H1 (cell line): ENCODE measurements at regions not wholly inside any gene's neighbourhood (a gene's known extent, or its start where the extent isn't known, plus 50 kb on each side); places are given as distances from the start of the nearest gene placed in this dataset.

Experiments
- CTCF ChIA-PET: fragments of 300-600 bp; sonication (Branson Sonifier 250); formaldehyde crosslinking; loops from one replicate; lab custom pipeline; 2021; ENCODE audit not compliant: partially characterized antibody; lab: Charles Lee
- POLR2A ChIA-PET: fragments of 300-600 bp; sonication (Branson Sonifier 250); formaldehyde crosslinking; loops from one replicate; lab custom pipeline; 2021; ENCODE audit warnings: inconsistent platforms; ENCODE audit not compliant: partially characterized antibody; lab: Charles Lee
- DNase-seq, 2 experiments: peaks; one replicate each; pipeline versions ENCODE4 v3.0.0 to v3.0.0-alpha.2; 2010 to 2022; ENCODE audit warnings: low spot score in 2 of 2, low read depth in 1 of 2, mixed read lengths in 1 of 2
- FAIRE-seq: peaks from 2 replicates; lab custom pipeline; 2011; peaks lifted over from hg19 to GRCh38; lab: Jason Lieb, UNC
- H2AFZ ChIP-seq: 2 replicates; pipeline ENCODE4 v1.8.1; 2012; ENCODE audit warnings: low read length, inconsistent platforms
- H2AK5ac ChIP-seq: 2 replicates; pipeline ENCODE4 v1.6.1; 2013; ENCODE audit warnings: low read depth, low read length
- H2BK120ac ChIP-seq: replicated peaks from 2 replicates; pipeline ENCODE3; 2013; ENCODE audit warnings: low read depth, low read length, inconsistent platforms
- H2BK12ac ChIP-seq: 2 replicates; pipeline ENCODE4 v1.6.1; 2013; ENCODE audit warnings: low read depth, low read length
- H2BK15ac ChIP-seq: 2 replicates; pipeline ENCODE4 v1.6.1; 2013; ENCODE audit warnings: low read length
- H2BK20ac ChIP-seq: 2 replicates; pipeline ENCODE4 v1.6.1; 2013; ENCODE audit warnings: low read length
- H2BK5ac ChIP-seq: 2 replicates; pipeline ENCODE4 v1.6.1; 2013; ENCODE audit warnings: low read depth, low read length
- H3K14ac ChIP-seq: 2 replicates; pipeline ENCODE4 v1.6.1; 2013; ENCODE audit warnings: inconsistent platforms; ENCODE audit not compliant: insufficient read length
- H3K18ac ChIP-seq: 2 replicates; pipeline ENCODE4 v1.6.1; 2013; ENCODE audit warnings: low read length; ENCODE audit errors: extremely low read depth
- H3K23ac ChIP-seq: 2 replicates; pipeline ENCODE4 v1.6.1; 2013; ENCODE audit warnings: inconsistent platforms; ENCODE audit not compliant: insufficient read length
- H3K23me2 ChIP-seq: 2 replicates; pipeline ENCODE4 v1.6.1; 2013; ENCODE audit warnings: low read depth, low read length
- H3K27ac ChIP-seq: 2 replicates; pipeline ENCODE4 v1.6.1; 2011; ENCODE audit warnings: low read depth, low read length, inconsistent platforms
- H3K27me3 ChIP-seq, 4 experiments: replicated peaks in 1 of 4; 1 replicate in 1 of 4; 2 replicates in 3 of 4; pipeline versions ENCODE4 v1.6.1 to v1.8.1; 2011 to 2013; ENCODE audit warnings: low read length in 3 of 4, mild to moderate bottlenecking in 3 of 4, inconsistent platforms in 2 of 4, mixed read lengths in 2 of 4, moderate library complexity in 1 of 4; ENCODE audit not compliant: control insufficient read depth in 3 of 4, insufficient read depth in 3 of 4; ENCODE audit errors: extremely low read depth in 1 of 4
- H3K36me3 ChIP-seq, 4 experiments: 2 replicates each; pipeline versions ENCODE4 v1.6.1 to v1.8.1; 2011 to 2013; ENCODE audit warnings: mild to moderate bottlenecking in 4 of 4, low read length in 3 of 4, moderate library complexity in 2 of 4, control low read depth in 1 of 4, inconsistent platforms in 1 of 4; ENCODE audit not compliant: insufficient read depth in 4 of 4, control insufficient read depth in 2 of 4
- H3K4ac ChIP-seq: replicated peaks from 2 replicates; pipeline ENCODE3; 2013; ENCODE audit warnings: low read length, low read depth, mixed read lengths, inconsistent platforms; ENCODE audit not compliant: insufficient read length
- H3K4me1 ChIP-seq, 4 experiments: replicated peaks in 1 of 4; 1 replicate in 1 of 4; 2 replicates in 3 of 4; pipeline versions ENCODE4 v1.6.1 to v1.8.1; 2011 to 2013; ENCODE audit warnings: low read length in 3 of 4, inconsistent platforms in 2 of 4, mixed read lengths in 1 of 4; ENCODE audit not compliant: insufficient read depth in 4 of 4, control insufficient read depth in 3 of 4
- H3K4me2 ChIP-seq, 2 experiments: 2 replicates each; pipeline versions ENCODE4 v1.6.1 to v1.8.1; 2011 to 2013; ENCODE audit warnings: low read depth in 2 of 2, low read length in 2 of 2, control low read depth in 1 of 2, inconsistent platforms in 1 of 2, mild to moderate bottlenecking in 1 of 2; ENCODE audit not compliant: insufficient read depth in 1 of 2
- H3K4me3 ChIP-seq, 4 experiments: fragments of 200-600, 300-600 bp in 1 of 4; sonication (generic), shearing (Covaris generic), sonication (Bioruptor Twin) in 1 of 4; 2 replicates each; pipeline versions ENCODE4 v1.5.1 to v1.8.1; 2011 to 2016; ENCODE audit warnings: low read length in 4 of 4, low read depth in 3 of 4, control low read depth in 2 of 4, inconsistent platforms in 2 of 4, mild to moderate bottlenecking in 2 of 4, mixed read lengths in 1 of 4, moderate library complexity in 1 of 4; ENCODE audit not compliant: insufficient read depth in 2 of 4; ENCODE audit errors: extremely low read depth in 1 of 4
- H3K56ac ChIP-seq: replicated peaks from 2 replicates; pipeline ENCODE3; 2013; ENCODE audit warnings: low read depth, mild to moderate bottlenecking, mixed read lengths, low read length, inconsistent platforms; ENCODE audit not compliant: insufficient read length
- H3K79me1 ChIP-seq: 2 replicates; pipeline ENCODE4 v1.6.1; 2013; ENCODE audit warnings: low read depth, low read length, control low read depth
- H3K79me2 ChIP-seq, 2 experiments: 2 replicates each; pipeline versions ENCODE4 v1.6.1 to v1.8.1; 2012 to 2013; ENCODE audit warnings: low read length in 2 of 2, mild to moderate bottlenecking in 2 of 2, inconsistent platforms in 1 of 2; ENCODE audit not compliant: insufficient read depth in 2 of 2, control insufficient read depth in 1 of 2
- H3K9ac ChIP-seq, 4 experiments: replicated peaks in 1 of 4; 1 replicate in 1 of 4; 2 replicates in 3 of 4; pipeline versions ENCODE4 v1.6.1 to v1.8.1; 2011 to 2013; ENCODE audit warnings: low read depth in 3 of 4, low read length in 3 of 4, control low read depth in 2 of 4, mild to moderate bottlenecking in 2 of 4, moderate library complexity in 2 of 4, inconsistent platforms in 1 of 4; ENCODE audit errors: extremely low read depth in 1 of 4
- H3K9me3 ChIP-seq, 2 experiments: 2 replicates each; pipeline versions ENCODE4 v1.6.1 to v1.8.1; 2012 to 2013; ENCODE audit warnings: mild to moderate bottlenecking in 2 of 2, moderate library complexity in 2 of 2, control low read depth in 1 of 2, inconsistent platforms in 1 of 2, low read depth in 1 of 2, low read length in 1 of 2, mixed read lengths in 1 of 2; ENCODE audit not compliant: insufficient read depth in 2 of 2
- H4K20me1 ChIP-seq, 2 experiments: replicated peaks in 1 of 2; 2 replicates each; pipeline versions ENCODE3 to v1.8.1; 2011 to 2013; ENCODE audit warnings: inconsistent platforms in 2 of 2, low read length in 2 of 2, mild to moderate bottlenecking in 1 of 2; ENCODE audit not compliant: insufficient read depth in 2 of 2, control insufficient read depth in 1 of 2
- H4K5ac ChIP-seq: 2 replicates; pipeline ENCODE4 v1.6.1; 2013; ENCODE audit warnings: low read length, low read depth, mixed read lengths, inconsistent platforms; ENCODE audit not compliant: insufficient read length
- H4K8ac ChIP-seq: 2 replicates; pipeline ENCODE4 v1.8.0; 2013; ENCODE audit warnings: mild to moderate bottlenecking, moderate library complexity, low read length, inconsistent platforms; ENCODE audit not compliant: insufficient read depth; ENCODE audit errors: extremely low read depth
- H4K91ac ChIP-seq: replicated peaks from 2 replicates; pipeline ENCODE3; 2013; ENCODE audit warnings: low read length, mixed read lengths, inconsistent platforms; ENCODE audit not compliant: insufficient read length
- BCL11A ChIP-seq, 2 experiments: IDR thresholded peaks; one replicate each; pipeline ENCODE4 v1.6.1; 2011; ENCODE audit warnings: low read depth in 2 of 2, low read length in 2 of 2, mild to moderate bottlenecking in 2 of 2
- BRCA1 ChIP-seq: IDR thresholded peaks from 2 replicates; pipeline ENCODE4 v1.6.1; 2012; ENCODE audit warnings: low read depth, low read length, improper control_type of control experiment
- E2F6 ChIP-seq: IDR thresholded peaks from 2 replicates; pipeline ENCODE4 v1.6.1; 2012; ENCODE audit warnings: inconsistent platforms
- KDM5A ChIP-seq: fragments of 200-600 bp; IDR thresholded peaks from 2 replicates; pipeline ENCODE4 v1.7.1; 2012; ENCODE audit warnings: mild to moderate bottlenecking, low read length, inconsistent platforms, mixed read lengths
- MAFK ChIP-seq: IDR thresholded peaks from 2 replicates; pipeline ENCODE4 v1.6.1; 2012; ENCODE audit warnings: low read depth, mild to moderate bottlenecking, improper control_type of control experiment, low read length
- RFX5 ChIP-seq: IDR thresholded peaks from 2 replicates; pipeline ENCODE4 v1.6.1; 2011; ENCODE audit warnings: low read depth, low read length, improper control_type of control experiment, borderline replicate concordance
- SIX5 ChIP-seq: IDR thresholded peaks from 2 replicates; pipeline ENCODE4 v1.6.1; 2011; ENCODE audit warnings: mild to moderate bottlenecking, low read depth, low read length
- WGBS, 2 experiments: shearing (Covaris generic) in 1 of 2; methylation state at CpG; one replicate each; pipeline versions ENCODE4 v1.1.6 to v1.1.7; 2013 to 2015; ENCODE audit warnings: low lambda C conversion rate in 2 of 2, mixed read lengths in 2 of 2, inconsistent platforms in 1 of 2, low coverage in 1 of 2, missing lambda C conversion rate in 1 of 2; ENCODE audit not compliant: insufficient replicate concordance in 2 of 2, insufficient coverage in 1 of 2, insufficient read length in 1 of 2; ENCODE audit errors: extremely low coverage in 1 of 2, missing lambda C conversion rate in 1 of 2; 5-methylcytosine and 5-hydroxymethylcytosine counted together

GRCh38 chr4:57668621-57669020, 558.4 kb upstream of the IGFBP7 start:
- H3K4me2 ChIP-seq = no peak overlapping the region
- H3K4me3 ChIP-seq = no peak overlapping the region
- H2AK5ac ChIP-seq = no peak overlapping the region
- no peaks in the 10 kb centered on the region for H3K9me3 ChIP-seq
- no peak overlapping the region for H2BK120ac ChIP-seq
- no peak overlapping the region for H3K27ac ChIP-seq
- H3K79me2 ChIP-seq = no peaks in the 10 kb centered on the region
- FAIRE-seq = no peak
- no peak overlapping the region for H4K91ac ChIP-seq
- H2BK5ac ChIP-seq = no peak overlapping the region
- H3K27me3 ChIP-seq = no peaks in the 10 kb centered on the region
- H3K4ac ChIP-seq = no peak overlapping the region
- H3K23me2 ChIP-seq = no peaks in the 10 kb centered on the region
- no peak for DNase-seq
- no peak overlapping the region for H2BK15ac ChIP-seq
- no peak overlapping the region for H2BK20ac ChIP-seq
- POLR2A ChIA-PET = no interaction called here
- H3K79me1 ChIP-seq = no peaks in the 10 kb centered on the region
- H3K56ac ChIP-seq = no peak overlapping the region
- WGBS, 2 experiments = 100% methylated on average over 2 of the region's 2 CpGs; no CpG with 5 or more reads in 1 of the 2 experiments
- H3K36me3 ChIP-seq = no peaks in the 10 kb centered on the region
- H3K18ac ChIP-seq = no peak overlapping the region
- no peak overlapping the region for H3K9ac ChIP-seq
- no peak overlapping the region for H3K14ac ChIP-seq
- H3K4me1 ChIP-seq = no peaks in the 10 kb centered on the region
- H4K20me1 ChIP-seq = no peaks in the 10 kb centered on the region
- no peak overlapping the region for H2AFZ ChIP-seq
- no peak overlapping the region for H3K23ac ChIP-seq
- CTCF ChIA-PET = no interaction called here
- no peak overlapping the region for H2BK12ac ChIP-seq
- no peak overlapping the region for H4K5ac ChIP-seq
- H4K8ac ChIP-seq = no peak overlapping the region
- TF ChIP-seq BCL11A (IDR thresholded peaks at IDR 0.05; ENCODE audit: low read depth in 2 of 2, low read length in 2 of 2) (no peak), SIX5 (no peak), E2F6 (no peak), RFX5 (no peak), MAFK (no peak), BRCA1 (no peak), KDM5A (no peak)
